ENCODE measurements at regions not wholly inside any gene's neighbourhood (a gene's known extent, or its start where the extent isn't known, plus 50 kb on each side); places are given as distances from the start of the nearest gene placed in this dataset.
"Not testable (repeated sequence)": the region's sequence is repeated elsewhere in the genome, so short reads cannot be mapped to it uniquely, and the experiment has no call there.

DNA sequence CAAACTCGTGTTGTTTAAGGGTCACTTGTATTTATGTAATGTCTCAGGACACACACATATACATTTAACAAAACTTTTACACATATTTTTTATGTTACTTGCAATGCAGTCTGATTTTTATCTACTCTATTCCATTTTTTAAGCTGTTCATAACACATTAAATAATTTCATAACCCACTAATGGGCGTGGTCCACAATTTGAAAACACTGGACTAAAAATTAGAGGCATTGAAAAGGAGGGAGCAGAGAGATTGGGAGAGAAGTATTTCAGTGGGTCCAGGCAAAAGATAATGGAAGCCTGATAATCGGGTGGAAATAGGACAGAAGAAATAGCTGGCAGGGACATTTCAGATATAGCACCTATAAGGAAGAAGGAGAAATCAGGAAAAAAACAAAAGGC, 597.3 kb upstream of the CLINT1 start:
- Histone ChIP-seq H3K4me1 (no peaks in the 10 kb centered on the region), H3K9me3 (no peaks in the 10 kb centered on the region), H3K27ac (no peak overlapping the region), H3K36me3 (no peaks in the 10 kb centered on the region), H3K27me3 (no peaks in the 10 kb centered on the region), H3K4me3 (no peak overlapping the region)
- WGBS = 78% methylated on average over 3 of the region's 3 CpGs
- no peak for DNase-seq (ENCODE audit: low spot score in 2 of 2)
- no peak for TF ChIP-seq POLR2A (IDR thresholded peaks at IDR 0.05)
- no peak for TF ChIP-seq POLR2AphosphoS5 (IDR thresholded peaks at IDR 0.05)
- TF ChIP-seq EP300 (IDR thresholded peaks at IDR 0.05) = no peak
- TF ChIP-seq, protein P1, sequence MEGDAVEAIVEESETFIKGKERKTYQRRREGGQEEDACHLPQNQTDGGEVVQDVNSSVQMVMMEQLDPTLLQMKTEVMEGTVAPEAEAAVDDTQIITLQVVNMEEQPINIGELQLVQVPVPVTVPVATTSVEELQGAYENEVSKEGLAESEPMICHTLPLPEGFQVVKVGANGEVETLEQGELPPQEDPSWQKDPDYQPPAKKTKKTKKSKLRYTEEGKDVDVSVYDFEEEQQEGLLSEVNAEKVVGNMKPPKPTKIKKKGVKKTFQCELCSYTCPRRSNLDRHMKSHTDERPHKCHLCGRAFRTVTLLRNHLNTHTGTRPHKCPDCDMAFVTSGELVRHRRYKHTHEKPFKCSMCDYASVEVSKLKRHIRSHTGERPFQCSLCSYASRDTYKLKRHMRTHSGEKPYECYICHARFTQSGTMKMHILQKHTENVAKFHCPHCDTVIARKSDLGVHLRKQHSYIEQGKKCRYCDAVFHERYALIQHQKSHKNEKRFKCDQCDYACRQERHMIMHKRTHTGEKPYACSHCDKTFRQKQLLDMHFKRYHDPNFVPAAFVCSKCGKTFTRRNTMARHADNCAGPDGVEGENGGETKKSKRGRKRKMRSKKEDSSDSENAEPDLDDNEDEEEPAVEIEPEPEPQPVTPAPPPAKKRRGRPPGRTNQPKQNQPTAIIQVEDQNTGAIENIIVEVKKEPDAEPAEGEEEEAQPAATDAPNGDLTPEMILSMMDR (IDR thresholded peaks at IDR 0.05) = no peak

DNA sequence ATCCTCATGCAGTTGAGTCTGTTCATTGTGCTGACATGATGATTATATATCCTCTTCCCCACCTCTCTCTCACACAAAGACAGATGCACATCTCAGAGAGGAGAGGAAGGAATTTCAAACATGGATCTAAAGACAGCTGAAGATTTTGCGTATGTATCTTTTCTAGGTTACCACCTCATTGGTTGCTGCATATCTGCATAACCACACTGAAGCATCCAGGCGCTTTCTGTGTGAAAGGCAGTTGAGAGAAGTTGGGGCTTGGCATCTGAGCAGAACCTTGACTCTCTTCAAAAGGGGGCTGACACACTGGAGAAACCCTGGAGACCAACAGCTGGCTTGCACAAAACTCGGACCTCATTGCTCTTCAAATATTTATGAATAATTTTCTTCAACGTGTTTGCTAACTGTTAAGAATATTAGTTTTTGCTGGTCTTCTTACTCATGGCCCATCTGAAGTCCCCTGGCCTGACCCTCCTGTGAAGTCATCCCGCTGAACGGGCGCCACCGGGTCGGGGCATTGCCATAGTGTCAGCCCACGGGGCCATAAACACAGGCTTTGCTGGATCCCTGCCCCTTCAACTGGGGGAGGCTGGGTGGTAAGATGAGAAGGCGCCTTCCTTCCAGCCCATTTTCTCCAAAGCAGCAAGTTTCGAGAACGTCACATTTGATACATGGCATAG, 593.2 kb upstream of the CLINT1 start:
- no peaks in the 10 kb centered on the region for H3K4me1 ChIP-seq
- H3K36me3 ChIP-seq = no peaks in the 10 kb centered on the region
- no peaks in the 10 kb centered on the region for H3K9me3 ChIP-seq
- no peak for TF ChIP-seq EP300 (IDR thresholded peaks at IDR 0.05)
- no peak for TF ChIP-seq POLR2A (IDR thresholded peaks at IDR 0.05)
- TF ChIP-seq, protein P1 (IDR thresholded peaks at IDR 0.05) = no peak
- TF ChIP-seq POLR2AphosphoS5 (IDR thresholded peaks at IDR 0.05) = no peak
- H3K4me3 ChIP-seq = no peak overlapping the region
- peak overlapping the region; percentile 35 for H3K27ac ChIP-seq
- DNase-seq (ENCODE audit: low spot score in 2 of 2) = no peak
- H3K27me3 ChIP-seq = no peaks in the 10 kb centered on the region
- WGBS = 87% methylated on average over 11 of the region's 13 CpGs

DNA sequence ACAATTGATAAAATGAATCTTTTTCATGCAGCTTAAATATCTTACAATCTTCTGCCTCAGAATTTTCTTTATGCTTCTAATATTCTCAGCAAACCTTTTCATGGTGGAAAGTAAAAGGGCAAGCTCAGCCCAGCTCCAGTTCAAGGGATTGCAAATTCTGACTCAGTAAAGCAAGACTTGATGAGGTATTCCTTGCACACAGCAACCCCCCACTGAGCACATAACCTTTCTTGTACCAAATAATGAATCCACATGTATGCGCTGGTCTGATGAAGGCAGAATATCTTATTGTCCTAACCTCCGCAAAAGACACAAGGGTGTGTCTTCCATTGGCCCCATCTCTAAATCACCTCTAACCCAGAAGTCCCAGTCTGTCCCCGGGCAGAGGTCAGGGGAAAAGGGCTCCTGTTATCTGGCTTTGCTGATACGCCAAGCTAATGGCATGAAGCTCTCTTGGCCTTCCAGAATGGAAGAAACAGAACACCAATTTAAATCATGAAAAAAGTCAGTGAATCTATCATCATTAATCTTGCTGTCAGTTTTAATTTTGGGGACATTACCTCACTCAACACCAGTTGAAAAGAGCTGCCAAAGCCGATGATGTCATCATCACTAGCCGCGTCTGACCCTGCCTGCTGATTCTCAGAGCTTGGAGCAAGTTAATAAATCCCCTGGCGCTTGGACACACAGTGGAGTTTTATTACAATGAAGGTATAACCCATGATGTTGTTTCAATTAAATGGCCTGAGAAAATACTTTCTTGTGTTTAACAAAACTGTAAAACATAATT, 592.5 kb upstream of the CLINT1 start:
- Histone ChIP-seq H3K27me3 (no peaks in the 10 kb centered on the region), H3K4me3 (no peak overlapping the region), H3K9me3 (no peaks in the 10 kb centered on the region), H3K4me1 (no peaks in the 10 kb centered on the region), H3K36me3 (no peaks in the 10 kb centered on the region), H3K27ac (no peak overlapping the region)
- WGBS = 52% methylated on average over 8 of the region's 8 CpGs
- DNase-seq (ENCODE audit: low spot score in 2 of 2) = no peak
- TF ChIP-seq EP300 (IDR thresholded peaks at IDR 0.05) (no peak), POLR2A (IDR thresholded peaks at IDR 0.05) (no peak), POLR2AphosphoS5 (IDR thresholded peaks at IDR 0.05) (no peak)
- TF ChIP-seq, protein P1 (IDR thresholded peaks at IDR 0.05) = no peak

DNA sequence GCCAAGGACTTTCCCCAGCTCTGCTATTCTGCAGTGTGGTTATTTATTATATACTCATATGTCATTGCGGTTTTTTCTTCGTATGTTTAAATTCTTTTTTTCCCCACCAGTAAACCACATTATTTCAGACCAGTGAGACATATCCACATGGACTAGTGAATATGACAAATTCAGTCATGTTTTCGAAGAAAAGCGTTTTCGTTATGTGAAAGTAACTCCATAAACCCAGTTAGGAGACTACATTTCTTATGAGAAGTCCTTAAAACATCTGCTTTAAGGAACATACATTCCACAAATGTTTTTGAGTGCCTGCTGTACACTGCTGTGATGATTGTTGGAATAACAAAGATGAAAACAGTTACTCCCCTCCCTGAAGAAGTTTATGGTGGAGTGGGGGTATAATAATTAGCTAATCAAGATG, 591.8 kb upstream of the CLINT1 start:
- no peak for DNase-seq (ENCODE audit: low spot score in 2 of 2)
- no peaks in the 10 kb centered on the region for H3K4me1 ChIP-seq
- TF ChIP-seq POLR2A (IDR thresholded peaks at IDR 0.05) (no peak), EP300 (IDR thresholded peaks at IDR 0.05) (no peak), POLR2AphosphoS5 (IDR thresholded peaks at IDR 0.05) (no peak)
- TF ChIP-seq, protein P1 (IDR thresholded peaks at IDR 0.05) = no peak
- 70% methylated on average over 5 of the region's 5 CpGs for WGBS
- no peaks in the 10 kb centered on the region for H3K27me3 ChIP-seq
- H3K27ac ChIP-seq = no peak overlapping the region
- no peaks in the 10 kb centered on the region for H3K36me3 ChIP-seq
- no peaks in the 10 kb centered on the region for H3K9me3 ChIP-seq
- H3K4me3 ChIP-seq = no peak overlapping the region

DNA sequence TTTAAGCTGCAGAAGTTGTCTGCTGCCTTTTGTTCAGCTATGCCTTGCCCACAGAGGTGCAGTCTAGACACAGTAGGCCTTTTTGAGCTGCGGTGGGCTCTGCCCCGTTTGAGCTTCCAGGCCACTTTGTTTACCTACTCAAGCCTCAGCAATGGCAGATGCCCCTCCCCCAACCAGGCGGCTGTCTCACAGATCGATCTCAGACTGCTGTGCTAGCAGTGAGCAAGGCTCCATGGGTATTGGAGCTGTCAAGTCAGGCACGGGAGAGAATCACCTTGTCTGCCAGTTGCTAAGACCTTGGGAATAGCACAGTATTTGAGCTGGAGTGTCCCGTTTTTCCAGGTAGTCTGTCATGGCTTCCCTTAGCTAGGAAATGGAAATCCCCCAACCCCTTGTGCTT, 587.8 kb upstream of the CLINT1 start:
- WGBS = 85% methylated on average over 6 of the region's 6 CpGs
- not testable (repeated sequence) for H3K4me1 ChIP-seq; H3K4me3 ChIP-seq; H3K27ac ChIP-seq; DNase-seq (ENCODE audit: low spot score in 2 of 2); H3K9me3 ChIP-seq; H3K36me3 ChIP-seq; H3K27me3 ChIP-seq

DNA sequence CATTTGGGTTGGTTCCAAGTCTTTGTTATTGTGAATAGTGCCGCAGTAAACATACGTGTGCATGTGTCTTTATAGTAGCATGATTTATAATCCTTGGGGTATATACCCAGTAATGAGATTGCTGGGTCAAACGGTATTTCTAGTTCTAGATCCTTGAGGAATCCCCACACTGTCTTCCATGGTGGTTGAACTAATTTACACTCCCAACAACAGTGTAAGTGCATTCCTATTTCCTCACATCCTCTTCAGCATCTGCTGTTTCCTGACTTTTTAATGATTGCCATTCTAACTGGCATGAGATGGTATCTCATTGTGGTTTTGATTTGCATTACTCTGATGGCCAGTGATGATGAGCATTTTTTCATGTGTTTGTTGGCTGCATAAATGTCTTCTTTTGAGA, 580.3 kb upstream of the CLINT1 start:
- not testable (repeated sequence) for DNase-seq (ENCODE audit: low spot score in 2 of 2); H3K4me3 ChIP-seq; H3K36me3 ChIP-seq; H3K27ac ChIP-seq; H3K9me3 ChIP-seq; H3K27me3 ChIP-seq; H3K4me1 ChIP-seq
- 95% methylated on average over 3 of the region's 3 CpGs for WGBS
